ENCODE measurements at regions not wholly inside any gene's neighbourhood (a gene's known extent, or its start where the extent isn't known, plus 50 kb on each side); places are given as distances from the start of the nearest gene placed in this dataset.

DNA sequence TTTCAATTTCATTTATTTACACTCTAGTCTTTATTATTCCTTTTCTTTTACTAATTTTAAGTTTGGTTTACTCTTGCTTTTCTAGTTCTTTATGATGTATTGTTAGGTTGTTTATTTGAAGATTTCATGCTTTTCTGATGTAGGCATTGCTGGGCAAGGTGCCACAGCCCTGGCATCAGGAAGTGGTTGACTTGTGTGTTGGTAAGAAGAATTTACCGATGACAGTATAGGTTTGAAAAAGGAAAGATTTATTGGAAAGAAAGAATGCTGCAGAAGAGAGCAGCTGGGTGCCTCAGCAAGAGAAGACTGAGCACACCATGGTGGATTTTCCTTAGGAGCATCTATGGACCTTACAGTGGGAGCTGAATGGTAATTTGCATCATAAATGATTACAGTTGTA lies 153.2 kb downstream of the KLF8 start:
- Histone ChIP-seq H3K9me3 (ENCODE audit: control insufficient read depth, insufficient read depth, low read depth, low read length) (no peaks in the 10 kb centered on the region), H3K36me3 (ENCODE audit: control insufficient read depth in 2 of 2, insufficient read depth in 1 of 2, low read length in 2 of 2) (no peaks in the 10 kb centered on the region), H3K4me1 (ENCODE audit: control insufficient read depth, insufficient read depth, low read length) (no peaks in the 10 kb centered on the region), H3K4me3 (ENCODE audit: low read depth, low read length) (no peak overlapping the region), H3K27ac (ENCODE audit: extremely low read depth, low read depth, low read length) (no peak overlapping the region)
- ChIA-PET CTCF (no interaction called here), POLR2A (no interaction called here)
- TF ChIP-seq, protein P1, sequence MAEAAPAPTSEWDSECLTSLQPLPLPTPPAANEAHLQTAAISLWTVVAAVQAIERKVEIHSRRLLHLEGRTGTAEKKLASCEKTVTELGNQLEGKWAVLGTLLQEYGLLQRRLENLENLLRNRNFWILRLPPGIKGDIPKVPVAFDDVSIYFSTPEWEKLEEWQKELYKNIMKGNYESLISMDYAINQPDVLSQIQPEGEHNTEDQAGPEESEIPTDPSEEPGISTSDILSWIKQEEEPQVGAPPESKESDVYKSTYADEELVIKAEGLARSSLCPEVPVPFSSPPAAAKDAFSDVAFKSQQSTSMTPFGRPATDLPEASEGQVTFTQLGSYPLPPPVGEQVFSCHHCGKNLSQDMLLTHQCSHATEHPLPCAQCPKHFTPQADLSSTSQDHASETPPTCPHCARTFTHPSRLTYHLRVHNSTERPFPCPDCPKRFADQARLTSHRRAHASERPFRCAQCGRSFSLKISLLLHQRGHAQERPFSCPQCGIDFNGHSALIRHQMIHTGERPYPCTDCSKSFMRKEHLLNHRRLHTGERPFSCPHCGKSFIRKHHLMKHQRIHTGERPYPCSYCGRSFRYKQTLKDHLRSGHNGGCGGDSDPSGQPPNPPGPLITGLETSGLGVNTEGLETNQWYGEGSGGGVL (tag by site-specific recombination; IDR thresholded peaks at IDR 0.05), result no peak
- no peak for TF ChIP-seq ZNF133 (tag by site-specific recombination; IDR thresholded peaks at IDR 0.05)
- no peak for TF ChIP-seq ZNF555 (tag by site-specific recombination; conservative IDR thresholded peaks at IDR 0.05)
- no peak for TF ChIP-seq MZF1 (tag by site-specific recombination; IDR thresholded peaks at IDR 0.05; ENCODE audit: borderline replicate concordance)
- TF ChIP-seq ZNF391 (tag by site-specific recombination; IDR thresholded peaks at IDR 0.05; ENCODE audit: borderline replicate concordance, low read depth), result no peak

GRCh38 chrX:56385960-56386359 lies 153.8 kb downstream of the KLF8 start:
- Histone ChIP-seq H3K9me3 (ENCODE audit: control insufficient read depth, insufficient read depth, low read depth, low read length) (no peaks in the 10 kb centered on the region), H3K36me3 (ENCODE audit: control insufficient read depth in 2 of 2, insufficient read depth in 1 of 2, low read length in 2 of 2) (no peaks in the 10 kb centered on the region), H3K4me3 (ENCODE audit: low read depth, low read length) (no peak overlapping the region), H3K27ac (ENCODE audit: extremely low read depth, low read depth, low read length) (no peak overlapping the region), H3K4me1 (ENCODE audit: control insufficient read depth, insufficient read depth, low read length) (no peaks in the 10 kb centered on the region)
- ChIA-PET CTCF (no interaction called here), POLR2A (no interaction called here)
- TF ChIP-seq ZNF791 (tag by site-specific recombination; IDR thresholded peaks at IDR 0.05), result no peak
- no peak for TF ChIP-seq KLF10 (tag by site-specific recombination; IDR thresholded peaks at IDR 0.05)

- Histone ChIP-seq H3K36me3 (ENCODE audit: control insufficient read depth in 2 of 2, insufficient read depth in 1 of 2, low read length in 2 of 2) (no peaks in the 10 kb centered on the region), H3K9me3 (ENCODE audit: control insufficient read depth, insufficient read depth, low read depth, low read length) (no peaks in the 10 kb centered on the region), H3K27ac (ENCODE audit: extremely low read depth, low read depth, low read length) (no peak overlapping the region), H3K4me1 (ENCODE audit: control insufficient read depth, insufficient read depth, low read length) (no peaks in the 10 kb centered on the region), H3K4me3 (ENCODE audit: low read depth, low read length) (no peak overlapping the region)
- POLR2A ChIA-PET, result no interaction called here
- CTCF ChIA-PET, result no interaction called here
- TF ChIP-seq ZIC2 (tag by site-specific recombination; IDR thresholded peaks at IDR 0.05) (no peak), SALL2 (tag by site-specific recombination; IDR thresholded peaks at IDR 0.05; ENCODE audit: borderline replicate concordance) (no peak), HOXD13 (CRISPR knock-in tag; IDR thresholded peaks at IDR 0.05; ENCODE audit: borderline replicate concordance) (no peak), SP3 (tag by site-specific recombination; IDR thresholded peaks at IDR 0.05) (no peak), ZNF174 (tag by site-specific recombination; IDR thresholded peaks at IDR 0.05) (no peak), WT1 (tag by site-specific recombination; IDR thresholded peaks at IDR 0.05) (no peak), GLIS1 (tag by site-specific recombination; IDR thresholded peaks at IDR 0.05) (no peak), ZNF473 (tag by site-specific recombination; IDR thresholded peaks at IDR 0.05) (no peak), ZNF645 (tag by site-specific recombination; IDR thresholded peaks at IDR 0.05) (no peak), ZBTB49 (tag by site-specific recombination; IDR thresholded peaks at IDR 0.05; ENCODE audit: low read depth) (no peak), ZNF266 (tag by site-specific recombination; IDR thresholded peaks at IDR 0.05; ENCODE audit: low read depth) (no peak), ZNF747 (tag by site-specific recombination; IDR thresholded peaks at IDR 0.05) (no peak)
Observed at GRCh38 chrX:56397636-56398035, 165.5 kb downstream of the KLF8 start.

Data from HEK293 (cell line).